Ectodermal cell (in vitro differentiated cells): ENCODE measurements at regions not wholly inside any gene's neighbourhood (a gene's known extent, or its start where the extent isn't known, plus 50 kb on each side); places are given as distances from the start of the nearest gene placed in this dataset.

Experiments used
- H3K27ac ChIP-seq: 2 replicates; pipeline ENCODE4 v1.7.0; 2013; ENCODE audit warnings: mild to moderate bottlenecking, low read depth, low read length; ENCODE audit not compliant: insufficient read depth, poor library complexity, severe bottlenecking
- H3K27me3 ChIP-seq: 2 replicates; pipeline ENCODE4 v1.7.0; 2013; ENCODE audit warnings: mild to moderate bottlenecking, low read length; ENCODE audit not compliant: insufficient read depth, control insufficient read depth, poor library complexity, severe bottlenecking
- H3K36me3 ChIP-seq: one replicate; pipeline ENCODE4 v1.7.0; 2013; ENCODE audit warnings: low read length; ENCODE audit not compliant: control insufficient read depth, insufficient read depth
- H3K4me1 ChIP-seq: one replicate; pipeline ENCODE4 v1.7.0; 2013; ENCODE audit warnings: low read length; ENCODE audit not compliant: control insufficient read depth, insufficient read depth
- H3K4me3 ChIP-seq: 2 replicates; pipeline ENCODE4 v1.7.0; 2013; ENCODE audit warnings: low read depth, low read length, control low read depth; ENCODE audit not compliant: insufficient read depth
- H3K9me3 ChIP-seq: 2 replicates; pipeline ENCODE4 v1.7.0; 2013; ENCODE audit warnings: mild to moderate bottlenecking, low read length, moderate library complexity; ENCODE audit not compliant: control insufficient read depth
- WGBS, 2 experiments: methylation state at CpG; one replicate each; pipeline ENCODE4 v1.1.7; 2013; ENCODE audit warnings: missing lambda C conversion rate in 2 of 2; 5-methylcytosine and 5-hydroxymethylcytosine counted together

- Histone ChIP-seq H3K36me3 (no peaks in the 10 kb centered on the region), H3K4me1 (no peaks in the 10 kb centered on the region), H3K9me3 (no peaks in the 10 kb centered on the region), H3K4me3 (no peak overlapping the region), H3K27me3 (no peaks in the 10 kb centered on the region), H3K27ac (no peak overlapping the region)
- WGBS, 2 experiments = 84 to 91% methylated on average over 3 of the region's 3 CpGs
Observed at GRCh38 chr7:36029853-36030515, 123.1 kb upstream of the EEPD1 start.

GRCh38 chr7:36032361-36032818, 120.7 kb upstream of the EEPD1 start:
- WGBS, 2 experiments = 85 to 95% methylated on average over 5 of the region's 5 CpGs
- Histone ChIP-seq H3K4me1 (peaks cover 3% of the 10 kb centered on the region), H3K27me3 (no peaks in the 10 kb centered on the region), H3K27ac (no peak overlapping the region), H3K36me3 (no peaks in the 10 kb centered on the region), H3K9me3 (no peaks in the 10 kb centered on the region), H3K4me3 (no peak overlapping the region)

GRCh38 chr7:36034020-36034419, 119.0 kb upstream of the EEPD1 start:
- WGBS, 2 experiments = 95 to 97% methylated on average over 4 of the region's 4 CpGs
- peaks cover 3% of the 10 kb centered on the region for H3K4me1 ChIP-seq
- H3K4me3 ChIP-seq = no peak overlapping the region
- no peaks in the 10 kb centered on the region for H3K36me3 ChIP-seq
- no peaks in the 10 kb centered on the region for H3K9me3 ChIP-seq
- no peak overlapping the region for H3K27ac ChIP-seq
- H3K27me3 ChIP-seq = no peaks in the 10 kb centered on the region

GRCh38 chr7:36035186-36035585, 117.9 kb upstream of the EEPD1 start:
- 86 to 87% methylated on average over 7 of the region's 7 CpGs for WGBS, 2 experiments
- no peak overlapping the region for H3K4me3 ChIP-seq
- H3K27ac ChIP-seq = no peak overlapping the region
- no peaks in the 10 kb centered on the region for H3K27me3 ChIP-seq
- peaks cover 3% of the 10 kb centered on the region for H3K4me1 ChIP-seq
- no peaks in the 10 kb centered on the region for H3K36me3 ChIP-seq
- no peaks in the 10 kb centered on the region for H3K9me3 ChIP-seq

GRCh38 chr7:36036590-36036989, 116.5 kb upstream of the EEPD1 start:
- H3K9me3 ChIP-seq = no peaks in the 10 kb centered on the region
- H3K36me3 ChIP-seq = no peaks in the 10 kb centered on the region
- H3K4me1 ChIP-seq = peaks cover 3% of the 10 kb centered on the region
- WGBS, 2 experiments = 79 to 82% methylated on average over 4 of the region's 4 CpGs
- no peak overlapping the region for H3K27ac ChIP-seq
- H3K4me3 ChIP-seq = no peak overlapping the region
- H3K27me3 ChIP-seq = no peaks in the 10 kb centered on the region

GRCh38 chr7:36037121-36037662, 115.9 kb upstream of the EEPD1 start:
- H3K27ac ChIP-seq = peak overlapping the region; percentile 11

GRCh38 chr7:36038063-36038721, 114.9 kb upstream of the EEPD1 start:
- H3K4me1 ChIP-seq = peaks cover 3% of the 10 kb centered on the region
- no peaks in the 10 kb centered on the region for H3K27me3 ChIP-seq
- no peaks in the 10 kb centered on the region for H3K36me3 ChIP-seq
- H3K4me3 ChIP-seq = no peak overlapping the region
- WGBS, 2 experiments = 91 to 95% methylated on average over 7 of the region's 7 CpGs
- H3K9me3 ChIP-seq = no peaks in the 10 kb centered on the region
- H3K27ac ChIP-seq = no peak overlapping the region

More at GRCh38 chr7:36037121-36037662, 115.9 kb upstream of the EEPD1 start:
- Histone ChIP-seq H3K4me3 (no peak overlapping the region), H3K27me3 (no peaks in the 10 kb centered on the region), H3K36me3 (no peaks in the 10 kb centered on the region), H3K4me1 (peaks cover 3% of the 10 kb centered on the region), H3K9me3 (no peaks in the 10 kb centered on the region)
- 85 to 86% methylated on average over 11 of the region's 11 CpGs for WGBS, 2 experiments

GRCh38 chr7:36039243-36039642, 113.8 kb upstream of the EEPD1 start:
- peaks cover 3% of the 10 kb centered on the region for H3K4me1 ChIP-seq
- no peaks in the 10 kb centered on the region for H3K27me3 ChIP-seq
- WGBS, 2 experiments = 93 to 94% methylated on average over 11 of the region's 11 CpGs
- H3K27ac ChIP-seq = no peak overlapping the region
- H3K4me3 ChIP-seq = no peak overlapping the region
- H3K36me3 ChIP-seq = no peaks in the 10 kb centered on the region
- no peaks in the 10 kb centered on the region for H3K9me3 ChIP-seq

GRCh38 chr7:36039671-36040070, 113.4 kb upstream of the EEPD1 start:
- no peak overlapping the region for H3K27ac ChIP-seq
- H3K4me3 ChIP-seq = no peak overlapping the region
- H3K9me3 ChIP-seq = no peaks in the 10 kb centered on the region
- no peaks in the 10 kb centered on the region for H3K36me3 ChIP-seq
- 85 to 88% methylated on average over 3 of the region's 3 CpGs for WGBS, 2 experiments
- H3K27me3 ChIP-seq = no peaks in the 10 kb centered on the region
- peaks cover 3% of the 10 kb centered on the region for H3K4me1 ChIP-seq

GRCh38 chr7:36040679-36041078, 112.4 kb upstream of the EEPD1 start:
- 94 to 95% methylated on average over 3 of the region's 3 CpGs for whole genome bisulfite sequencing, 2 experiments
- no peak overlapping the region for H3K27ac ChIP-seq
- H3K4me3 ChIP-seq = no peak overlapping the region
- no peaks in the 10 kb centered on the region for H3K36me3 ChIP-seq
- H3K27me3 ChIP-seq = no peaks in the 10 kb centered on the region
- H3K4me1 ChIP-seq = peaks cover 3% of the 10 kb centered on the region
- H3K9me3 ChIP-seq = no peaks in the 10 kb centered on the region
